Astrocyte of the cerebellum (primary cell): ENCODE measurements at regions not wholly inside any gene's neighbourhood (a gene's known extent, or its start where the extent isn't known, plus 50 kb on each side); places are given as distances from the start of the nearest gene placed in this dataset.

Experiments used
- DNase-seq: peaks from one replicate; pipeline ENCODE4 v3.0.0-alpha.2; 2011; ENCODE audit warnings: low read depth
- H3K4me3 ChIP-seq: 2 replicates; pipeline ENCODE4 v1.5.1; 2011; ENCODE audit warnings: mild to moderate bottlenecking, low read depth, low read length, moderate library complexity
- in situ Hi-C: cut with HindIII; loops from 2 replicates; pipeline ENCODE4 v1.10.0; 2017; ENCODE audit warnings: low sequenced_read_pairs
- TF ChIP-seq, protein P1 (sequence below): IDR thresholded peaks from 2 replicates; pipeline ENCODE4 v1.5.1; 2012; ENCODE audit warnings: low read length, low read depth, moderate library complexity, mild to moderate bottlenecking; ENCODE audit errors: missing control alignments

GRCh38 chr6:22829070-22829469 lies 259.7 kb downstream of the HDGFL1 start:
- in situ Hi-C loops, result no loop called here
- no peak overlapping the region for H3K4me3 ChIP-seq
- no peak for DNase-seq
- TF ChIP-seq, protein P1, sequence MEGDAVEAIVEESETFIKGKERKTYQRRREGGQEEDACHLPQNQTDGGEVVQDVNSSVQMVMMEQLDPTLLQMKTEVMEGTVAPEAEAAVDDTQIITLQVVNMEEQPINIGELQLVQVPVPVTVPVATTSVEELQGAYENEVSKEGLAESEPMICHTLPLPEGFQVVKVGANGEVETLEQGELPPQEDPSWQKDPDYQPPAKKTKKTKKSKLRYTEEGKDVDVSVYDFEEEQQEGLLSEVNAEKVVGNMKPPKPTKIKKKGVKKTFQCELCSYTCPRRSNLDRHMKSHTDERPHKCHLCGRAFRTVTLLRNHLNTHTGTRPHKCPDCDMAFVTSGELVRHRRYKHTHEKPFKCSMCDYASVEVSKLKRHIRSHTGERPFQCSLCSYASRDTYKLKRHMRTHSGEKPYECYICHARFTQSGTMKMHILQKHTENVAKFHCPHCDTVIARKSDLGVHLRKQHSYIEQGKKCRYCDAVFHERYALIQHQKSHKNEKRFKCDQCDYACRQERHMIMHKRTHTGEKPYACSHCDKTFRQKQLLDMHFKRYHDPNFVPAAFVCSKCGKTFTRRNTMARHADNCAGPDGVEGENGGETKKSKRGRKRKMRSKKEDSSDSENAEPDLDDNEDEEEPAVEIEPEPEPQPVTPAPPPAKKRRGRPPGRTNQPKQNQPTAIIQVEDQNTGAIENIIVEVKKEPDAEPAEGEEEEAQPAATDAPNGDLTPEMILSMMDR, result no peak

DNA sequence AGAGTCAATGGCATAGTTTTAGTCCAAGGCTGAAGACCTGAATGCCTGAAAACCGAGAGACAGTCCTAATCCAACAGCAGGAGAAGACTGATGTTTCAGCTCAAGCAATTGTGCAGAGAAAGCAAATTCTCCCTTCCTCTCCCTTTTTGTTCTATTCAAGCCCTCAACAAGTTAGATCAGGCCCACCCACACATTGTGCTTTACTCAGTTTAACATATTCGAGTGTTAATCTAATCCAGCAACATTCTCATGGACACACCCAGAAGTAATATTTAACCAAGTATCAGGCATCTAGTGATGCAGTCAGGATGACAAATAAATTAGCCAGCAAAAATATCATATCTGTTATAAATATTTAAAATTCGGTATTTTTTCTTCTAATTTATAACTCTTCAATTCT lies 261.1 kb downstream of the HDGFL1 start:
- DNase-seq, result no peak
- no peak overlapping the region for H3K4me3 ChIP-seq
- TF ChIP-seq, protein P1, result no peak
- in situ Hi-C loops, result no loop called here

- no peak for DNase-seq
- TF ChIP-seq, protein P1, result no peak
- H3K4me3 ChIP-seq, result no peak overlapping the region
- in situ Hi-C loops, result no loop called here
These were observed 263.8 kb downstream of the HDGFL1 start for GRCh38 chr6:22833191-22833590.

DNA sequence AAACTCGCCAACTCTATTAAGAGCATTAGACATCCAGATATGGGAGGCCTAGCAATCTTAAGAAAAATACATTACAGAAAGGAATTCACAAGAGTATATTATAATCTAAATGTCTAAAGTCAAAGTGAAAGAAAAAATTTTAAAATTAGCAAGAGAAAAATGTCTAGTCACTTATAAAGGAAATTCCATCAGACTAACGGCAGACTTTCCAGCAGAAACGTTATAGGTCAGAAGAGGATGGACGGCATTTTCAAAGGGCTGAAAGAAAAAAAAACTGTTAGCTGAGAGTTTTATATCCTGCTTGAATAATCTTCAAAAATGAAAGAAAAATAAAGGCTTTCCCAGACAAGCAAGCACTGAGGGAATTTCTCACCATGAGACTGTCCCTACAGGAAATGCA lies 269.0 kb downstream of the HDGFL1 start:
- TF ChIP-seq, protein P1, result no peak
- in situ Hi-C loops, result no loop called here
- no peak overlapping the region for H3K4me3 ChIP-seq
- DNase-seq, result no peak

DNA sequence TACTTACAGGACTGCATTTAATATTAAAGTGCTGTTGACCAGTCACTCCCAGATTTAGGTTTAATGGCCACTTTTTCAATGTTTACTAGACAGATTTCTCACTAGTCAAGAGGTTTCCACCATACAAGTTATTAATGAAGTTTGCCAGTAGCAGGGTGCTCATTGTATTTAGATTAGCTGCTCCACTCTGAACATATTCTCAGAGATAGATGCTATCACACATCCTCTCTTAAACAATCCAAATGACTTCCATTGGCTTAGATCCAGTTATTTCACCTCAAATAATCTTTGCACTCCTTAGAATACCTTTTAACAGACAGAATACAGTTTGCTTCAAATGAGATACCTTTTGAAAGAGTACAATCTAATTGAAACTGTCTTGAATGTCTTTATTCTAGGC lies 276.1 kb downstream of the HDGFL1 start:
- in situ Hi-C loops, result no loop called here
- no peak for DNase-seq
- TF ChIP-seq, protein P1, result no peak
- no peak overlapping the region for H3K4me3 ChIP-seq

DNA sequence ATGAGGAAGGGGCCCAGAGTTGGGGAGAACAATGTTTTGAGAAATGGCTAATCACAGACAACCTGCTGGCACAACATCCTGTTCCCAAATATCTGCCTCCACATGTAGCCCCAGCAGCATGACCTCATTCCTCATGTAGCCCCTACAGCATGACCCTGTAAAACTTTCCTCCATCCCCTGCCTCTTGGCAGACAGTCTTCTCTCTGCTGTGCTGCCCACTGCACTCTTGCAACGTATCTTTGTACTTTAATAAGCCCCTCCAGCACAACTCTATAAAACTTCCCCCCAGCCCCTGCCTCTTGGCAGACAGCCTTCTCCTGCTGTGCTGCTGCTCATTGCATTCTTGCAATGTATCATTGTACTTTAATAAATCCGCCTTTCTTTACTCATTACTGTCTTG lies 278.8 kb downstream of the HDGFL1 start:
- H3K4me3 ChIP-seq, result no peak overlapping the region
- TF ChIP-seq, protein P1, result no peak
- in situ Hi-C loops, result no loop called here
- DNase-seq, result no peak

DNA sequence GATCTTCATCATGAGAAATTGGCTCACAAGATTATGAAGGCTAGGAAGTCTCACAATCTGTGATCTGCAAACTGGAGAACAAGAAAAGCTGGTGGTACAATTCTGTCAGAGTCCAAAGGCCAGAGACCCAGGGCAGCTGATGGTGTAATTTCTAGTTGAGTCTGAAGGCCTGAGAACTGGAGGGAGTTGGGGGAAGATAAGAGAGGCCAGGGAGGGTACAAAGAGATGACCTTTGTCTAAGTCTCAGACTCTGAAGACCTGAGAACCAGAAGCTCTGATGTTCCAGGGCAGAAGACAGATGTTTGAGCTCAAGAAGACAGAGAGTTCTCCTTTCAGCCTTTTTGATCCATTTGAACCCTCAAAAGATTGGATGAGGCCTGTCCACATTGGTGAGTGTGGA lies 280.6 kb downstream of the HDGFL1 start:
- DNase-seq, result no peak
- TF ChIP-seq, protein P1, result no peak
- H3K4me3 ChIP-seq, result no peak overlapping the region
- in situ Hi-C loops, result no loop called here
